Activated naive CD8-positive, alpha-beta T cell treated with anti-CD3 and anti-CD28 coated beads for 36 hours (primary cell): ENCODE measurements at regions not wholly inside any gene's neighbourhood (a gene's known extent, or its start where the extent isn't known, plus 50 kb on each side); places are given as distances from the start of the nearest gene placed in this dataset.
A peak's percentile ranks its signal among the peaks of the same experiment; 100 is the strongest.

ENCODE experiments used
- DNase-seq: peaks from one replicate; pipeline ENCODE4 v3.0.0; 2021
- H3K27ac Mint-ChIP-seq: one replicate; pipeline ENCODE4 v1.8.0; 2022; ENCODE audit warnings: mild to moderate bottlenecking, moderate library complexity, mixed read lengths
- H3K27me3 Mint-ChIP-seq: one replicate; pipeline ENCODE4 v1.8.0; 2022; ENCODE audit warnings: mild to moderate bottlenecking, mixed read lengths
- H3K36me3 Mint-ChIP-seq: one replicate; pipeline ENCODE4 v1.8.0; 2021; ENCODE audit warnings: mild to moderate bottlenecking, mixed read lengths
- H3K4me1 Mint-ChIP-seq: one replicate; pipeline ENCODE4 v1.8.0; 2021; ENCODE audit warnings: mixed read lengths
- H3K4me3 Mint-ChIP-seq: one replicate; pipeline ENCODE4 v1.8.0; 2022; ENCODE audit warnings: mild to moderate bottlenecking, moderate library complexity, mixed read lengths
- H3K9me3 Mint-ChIP-seq: one replicate; pipeline ENCODE4 v1.8.0; 2022; ENCODE audit warnings: mixed read lengths

- Mint-ChIP-seq H3K4me1 (peaks cover 22% of the 10 kb centered on the region), H3K9me3 (no peaks in the 10 kb centered on the region), H3K27ac (no peak overlapping the region), H3K36me3 (peaks cover 14% of the 10 kb centered on the region), H3K27me3 (no peaks in the 10 kb centered on the region), H3K4me3 (no peak overlapping the region)
- no peak for DNase-seq
These were observed 269.8 kb downstream of the TNS1 start for GRCh38 chr2:217732992-217733391.

DNA sequence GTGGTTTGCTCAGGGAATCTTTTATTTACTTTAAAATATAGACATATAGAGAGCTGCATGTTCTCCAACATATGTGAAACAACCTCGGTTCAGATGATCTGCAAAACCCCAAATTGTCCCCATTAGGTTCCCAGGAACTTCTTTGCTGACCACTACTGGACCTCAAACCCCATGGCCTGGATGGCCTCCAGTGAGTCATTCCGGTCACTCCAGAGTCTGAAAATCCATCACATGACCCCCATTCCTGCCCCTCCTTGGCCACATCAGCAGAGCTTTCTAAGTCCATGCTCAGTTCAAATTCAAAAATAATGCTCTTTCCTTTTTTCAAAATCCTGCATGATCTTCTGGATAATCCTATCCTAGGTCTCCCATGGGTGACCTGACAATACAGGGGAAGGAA lies 271.0 kb downstream of the TNS1 start:
- no peaks in the 10 kb centered on the region for H3K27me3 Mint-ChIP-seq
- no peak for DNase-seq
- H3K27ac Mint-ChIP-seq, result no peak overlapping the region
- H3K36me3 Mint-ChIP-seq, result peaks cover 14% of the 10 kb centered on the region
- no peaks in the 10 kb centered on the region for H3K9me3 Mint-ChIP-seq
- no peak overlapping the region for H3K4me3 Mint-ChIP-seq
- H3K4me1 Mint-ChIP-seq, result peaks cover 22% of the 10 kb centered on the region

DNA sequence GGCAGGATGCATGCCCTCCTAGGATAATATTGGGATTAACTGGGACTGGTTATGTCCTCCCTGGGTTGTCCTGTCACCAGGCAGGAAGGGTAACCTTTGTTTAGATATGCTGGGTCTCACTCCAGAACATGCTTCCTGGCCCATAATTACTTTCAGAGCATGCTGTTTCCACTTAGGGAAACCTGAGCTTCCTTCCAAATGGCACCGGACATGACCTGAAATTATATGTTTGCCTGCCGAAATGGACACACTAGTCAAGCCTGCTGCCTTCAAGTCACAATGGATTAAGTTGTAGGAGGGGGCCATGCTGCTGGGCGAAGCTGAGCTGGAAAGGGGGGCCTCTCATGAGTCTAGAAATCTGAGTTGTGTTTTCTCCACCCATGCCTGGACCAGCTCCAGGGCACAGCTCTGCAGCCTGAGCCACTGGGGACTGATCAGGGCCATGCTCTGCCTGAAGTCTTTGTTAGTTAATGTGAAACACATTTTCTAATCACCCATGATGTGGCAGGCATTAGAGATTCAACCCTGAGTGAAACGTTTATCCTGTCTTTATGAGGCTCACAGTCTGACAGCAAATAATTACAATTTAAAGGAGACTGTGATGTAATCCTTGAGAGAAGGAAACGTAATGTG lies 273.3 kb downstream of the TNS1 start:
- Mint-ChIP-seq H3K27me3 (no peaks in the 10 kb centered on the region), H3K9me3 (no peaks in the 10 kb centered on the region), H3K36me3 (peaks cover 8% of the 10 kb centered on the region), H3K4me1 (peaks cover 10% of the 10 kb centered on the region), H3K4me3 (no peak overlapping the region), H3K27ac (no peak overlapping the region)
- DNase-seq, result no peak

- no peaks in the 10 kb centered on the region for H3K27me3 Mint-ChIP-seq
- H3K36me3 Mint-ChIP-seq, result no peaks in the 10 kb centered on the region
- peaks cover 2% of the 10 kb centered on the region for H3K4me1 Mint-ChIP-seq
- H3K27ac Mint-ChIP-seq, result no peak overlapping the region
- no peak overlapping the region for H3K4me3 Mint-ChIP-seq
- H3K9me3 Mint-ChIP-seq, result no peaks in the 10 kb centered on the region
- no peak for DNase-seq
These were observed 275.0 kb downstream of the TNS1 start for GRCh38 chr2:217727801-217728200.

- no peaks in the 10 kb centered on the region for H3K4me1 Mint-ChIP-seq
- no peaks in the 10 kb centered on the region for H3K9me3 Mint-ChIP-seq
- H3K36me3 Mint-ChIP-seq, result no peaks in the 10 kb centered on the region
- no peak overlapping the region for H3K27ac Mint-ChIP-seq
- H3K4me3 Mint-ChIP-seq, result no peak overlapping the region
- H3K27me3 Mint-ChIP-seq, result no peaks in the 10 kb centered on the region
- DNase-seq, result no peak
These were observed 277.4 kb downstream of the TNS1 start for GRCh38 chr2:217725409-217725808.

DNA sequence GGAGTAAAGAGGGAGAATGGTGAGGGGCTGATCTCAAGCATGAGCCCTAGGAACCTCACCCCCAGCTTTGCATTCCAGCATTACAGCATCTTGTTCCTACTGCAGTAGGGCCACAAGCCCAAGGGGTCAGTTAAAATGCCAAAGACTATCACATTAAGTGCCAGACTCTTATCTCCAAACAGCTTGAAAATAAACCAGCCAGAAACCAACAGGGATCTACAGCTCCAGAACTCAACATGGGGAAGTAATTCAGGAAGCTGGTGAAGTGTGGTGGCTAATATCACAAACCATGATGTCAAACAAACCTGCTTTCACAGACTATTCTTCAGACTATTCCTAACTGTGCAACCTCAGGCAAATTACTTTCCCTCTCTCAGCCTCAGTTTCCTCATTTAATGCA lies 278.3 kb downstream of the TNS1 start:
- no peaks in the 10 kb centered on the region for H3K4me1 Mint-ChIP-seq
- no peak for DNase-seq
- H3K4me3 Mint-ChIP-seq, result no peak overlapping the region

GRCh38 chr2:217723981-217724380 lies 278.8 kb downstream of the TNS1 start:
- Mint-ChIP-seq H3K4me1 (no peaks in the 10 kb centered on the region), H3K27ac (no peak overlapping the region), H3K4me3 (no peak overlapping the region), H3K27me3 (no peaks in the 10 kb centered on the region), H3K9me3 (no peaks in the 10 kb centered on the region), H3K36me3 (no peaks in the 10 kb centered on the region)
- DNase-seq, result no peak

More for the DNA sequence above, 278.3 kb downstream of the TNS1 start:
- H3K27ac Mint-ChIP-seq, result no peak overlapping the region
- no peaks in the 10 kb centered on the region for H3K9me3 Mint-ChIP-seq
- H3K27me3 Mint-ChIP-seq, result no peaks in the 10 kb centered on the region
- H3K36me3 Mint-ChIP-seq, result no peaks in the 10 kb centered on the region

DNA sequence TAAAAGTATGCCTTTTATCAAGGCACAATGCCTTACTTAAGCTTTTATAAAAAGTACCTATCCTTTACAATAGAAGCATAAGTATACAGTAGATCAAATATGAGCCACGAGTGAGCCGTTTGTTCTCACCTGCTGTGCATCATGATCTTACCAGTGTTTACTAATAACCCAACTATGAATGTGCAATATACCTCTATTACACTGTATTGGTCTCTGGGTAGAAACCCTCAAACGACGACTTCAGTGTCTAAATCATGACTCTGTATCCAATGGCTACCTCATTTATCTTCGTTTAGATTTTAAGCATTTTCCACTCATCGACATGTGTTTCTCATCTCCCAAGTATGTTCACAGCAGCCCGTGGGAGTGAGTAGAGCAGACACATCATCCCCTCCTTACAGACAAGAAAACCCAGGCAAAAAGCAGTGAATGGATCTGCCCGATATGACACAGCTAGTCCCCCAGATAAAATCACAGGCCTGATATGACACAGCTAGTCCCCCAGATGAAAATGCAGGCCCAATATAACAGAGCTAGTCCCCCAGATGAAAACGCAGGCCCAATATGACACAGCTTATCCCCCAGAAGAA lies 279.8 kb downstream of the TNS1 start:
- no peaks in the 10 kb centered on the region for H3K9me3 Mint-ChIP-seq
- DNase-seq, result no peak
- no peak overlapping the region for H3K4me3 Mint-ChIP-seq
- no peaks in the 10 kb centered on the region for H3K27me3 Mint-ChIP-seq
- no peaks in the 10 kb centered on the region for H3K36me3 Mint-ChIP-seq
- no peaks in the 10 kb centered on the region for H3K4me1 Mint-ChIP-seq
- no peak overlapping the region for H3K27ac Mint-ChIP-seq

GRCh38 chr2:217717646-217718045 lies 285.1 kb downstream of the TNS1 start:
- no peak for DNase-seq
- peaks cover 3% of the 10 kb centered on the region for H3K36me3 Mint-ChIP-seq
- no peaks in the 10 kb centered on the region for H3K27me3 Mint-ChIP-seq
- no peak overlapping the region for H3K4me3 Mint-ChIP-seq
- no peaks in the 10 kb centered on the region for H3K9me3 Mint-ChIP-seq
- no peak overlapping the region for H3K27ac Mint-ChIP-seq
- peaks cover 6% of the 10 kb centered on the region for H3K4me1 Mint-ChIP-seq

DNA sequence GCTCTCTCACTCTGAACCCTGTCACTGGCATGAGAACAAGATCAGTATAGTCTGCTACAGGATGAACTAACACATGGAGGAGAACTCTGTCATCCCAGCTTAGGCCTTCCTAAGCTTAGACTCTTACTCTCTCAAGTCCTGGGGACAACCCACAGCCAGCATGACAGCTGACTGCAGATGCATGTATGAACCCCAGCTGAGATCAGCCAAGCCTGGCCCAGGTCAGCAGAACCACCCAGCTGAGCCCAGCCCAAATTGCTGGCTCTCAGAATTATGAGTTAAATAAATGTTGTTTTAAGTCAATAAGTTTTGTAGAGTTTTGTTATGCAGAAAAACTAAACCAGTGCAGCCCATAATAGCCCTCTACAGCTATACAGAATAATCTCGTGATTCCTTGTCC lies 287.3 kb downstream of the TNS1 start:
- H3K27ac Mint-ChIP-seq, result no peak overlapping the region
- DNase-seq, result no peak
- H3K4me3 Mint-ChIP-seq, result no peak overlapping the region
- H3K9me3 Mint-ChIP-seq, result no peaks in the 10 kb centered on the region
- peaks cover 3% of the 10 kb centered on the region for H3K36me3 Mint-ChIP-seq
- H3K27me3 Mint-ChIP-seq, result no peaks in the 10 kb centered on the region
- peaks cover 7% of the 10 kb centered on the region for H3K4me1 Mint-ChIP-seq

GRCh38 chr2:217714287-217714751 lies 288.5 kb downstream of the TNS1 start:
- no peaks in the 10 kb centered on the region for H3K27me3 Mint-ChIP-seq
- no peak overlapping the region for H3K4me3 Mint-ChIP-seq

GRCh38 chr2:217713395-217714286 lies 289.2 kb downstream of the TNS1 start:
- Mint-ChIP-seq H3K9me3 (no peaks in the 10 kb centered on the region), H3K4me1 (peaks cover 7% of the 10 kb centered on the region), H3K27ac (no peak overlapping the region), H3K36me3 (peaks cover 3% of the 10 kb centered on the region), H3K27me3 (no peaks in the 10 kb centered on the region), H3K4me3 (no peak overlapping the region)
- peak; percentile 71 for DNase-seq

More at GRCh38 chr2:217714287-217714751, 288.5 kb downstream of the TNS1 start:
- H3K9me3 Mint-ChIP-seq, result no peaks in the 10 kb centered on the region
- H3K4me1 Mint-ChIP-seq, result peaks cover 7% of the 10 kb centered on the region
- peaks cover 3% of the 10 kb centered on the region for H3K36me3 Mint-ChIP-seq
- no peak overlapping the region for H3K27ac Mint-ChIP-seq
- no peak for DNase-seq

GRCh38 chr2:217712431-217712830 lies 290.4 kb downstream of the TNS1 start:
- Mint-ChIP-seq H3K27me3 (no peaks in the 10 kb centered on the region), H3K4me3 (no peak overlapping the region), H3K9me3 (no peaks in the 10 kb centered on the region), H3K4me1 (peaks cover 7% of the 10 kb centered on the region), H3K36me3 (peaks cover 3% of the 10 kb centered on the region), H3K27ac (no peak overlapping the region)
- DNase-seq, result no peak

GRCh38 chr2:217711188-217711587 lies 291.6 kb downstream of the TNS1 start:
- no peak for DNase-seq
- Mint-ChIP-seq H3K27ac (no peak overlapping the region), H3K4me1 (peaks cover 7% of the 10 kb centered on the region), H3K9me3 (no peaks in the 10 kb centered on the region), H3K36me3 (peaks cover 1% of the 10 kb centered on the region), H3K27me3 (no peaks in the 10 kb centered on the region), H3K4me3 (no peak overlapping the region)

DNA sequence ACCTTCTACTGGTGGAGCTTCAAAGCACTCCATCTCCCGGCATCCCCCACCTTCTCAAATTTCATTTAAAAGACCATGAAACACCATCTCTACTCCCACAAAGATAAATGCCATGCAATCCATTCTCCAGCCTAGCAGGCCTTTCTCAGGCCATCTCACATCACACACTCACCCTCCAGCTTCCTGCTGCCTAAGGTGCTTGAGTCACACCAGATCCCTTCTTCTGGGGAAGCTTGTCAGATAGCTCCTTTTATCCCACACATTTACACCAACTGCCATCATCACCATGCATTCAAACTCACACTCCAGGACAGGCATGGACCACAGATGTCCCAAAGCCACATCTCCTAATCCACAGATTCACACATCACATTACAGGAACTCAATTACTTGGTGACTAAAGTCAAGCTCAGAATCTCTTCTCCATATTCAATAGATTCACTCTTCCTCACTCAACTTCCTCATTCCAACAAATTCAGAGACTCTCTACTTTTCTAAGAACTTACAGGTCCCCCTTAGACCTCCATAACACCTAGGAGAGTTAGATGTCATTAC lies 292.5 kb downstream of the TNS1 start:
- Mint-ChIP-seq H3K27me3 (no peaks in the 10 kb centered on the region), H3K4me3 (no peak overlapping the region), H3K36me3 (peaks cover 1% of the 10 kb centered on the region), H3K4me1 (peaks cover 7% of the 10 kb centered on the region), H3K27ac (no peak overlapping the region), H3K9me3 (no peaks in the 10 kb centered on the region)
- DNase-seq, result no peak
